Left forelimb (tissue), 1 donor: ENCODE measurements at regions not wholly inside any gene's neighbourhood (a gene's known extent, or its start where the extent isn't known, plus 50 kb on each side); places are given as distances from the start of the nearest gene placed in this dataset.

Experiments used
- DNase-seq: peaks from one replicate; pipeline ENCODE4 v3.0.0-alpha.2; 2018; ENCODE audit warnings: low spot score

DNA sequence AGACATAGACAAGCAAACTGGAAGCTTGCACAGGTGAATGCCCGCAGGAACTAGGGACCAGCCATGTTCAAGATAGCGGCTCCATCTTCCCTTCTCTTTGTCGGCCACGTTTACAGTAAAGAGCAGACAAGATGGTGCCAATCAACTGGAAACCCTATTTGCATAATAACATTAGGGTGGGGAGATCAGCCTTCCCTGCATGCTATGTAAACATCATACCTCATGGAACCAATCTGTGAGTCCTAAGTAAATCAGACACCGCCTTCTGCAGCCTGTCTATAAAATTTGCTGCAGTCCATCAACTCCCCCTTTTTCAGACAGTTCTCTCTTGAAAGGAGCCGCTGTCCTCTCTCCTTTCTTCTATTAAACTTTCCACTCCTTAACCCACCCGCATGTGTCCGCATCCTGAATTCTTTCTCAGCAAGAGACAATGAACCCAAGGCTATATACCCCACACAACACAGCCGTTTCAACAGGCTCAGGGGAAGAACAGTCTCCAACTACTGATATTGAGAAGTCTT is 384.4 kb downstream of the EIPR1 start:
- no peak for DNase-seq

DNA sequence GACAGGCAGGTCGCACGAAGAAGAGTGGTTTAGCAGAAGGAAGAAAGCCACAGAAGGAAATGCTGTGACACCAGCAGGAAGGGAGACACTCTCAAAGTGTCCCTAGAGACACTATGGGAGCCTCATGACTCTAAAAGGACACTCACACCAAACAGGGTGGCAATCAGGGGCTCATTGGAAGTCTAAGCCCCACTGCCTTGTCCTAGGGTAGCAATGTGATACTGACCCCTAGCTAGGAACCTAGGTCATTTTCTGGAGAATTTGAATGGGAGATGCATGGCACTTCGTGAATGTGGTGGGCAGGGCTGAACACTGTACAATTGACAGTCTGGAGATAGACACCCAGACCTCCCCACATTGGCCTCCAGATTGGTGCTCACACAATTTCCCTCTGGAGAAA is 385.0 kb downstream of the EIPR1 start:
- DNase-seq, result no peak

DNA sequence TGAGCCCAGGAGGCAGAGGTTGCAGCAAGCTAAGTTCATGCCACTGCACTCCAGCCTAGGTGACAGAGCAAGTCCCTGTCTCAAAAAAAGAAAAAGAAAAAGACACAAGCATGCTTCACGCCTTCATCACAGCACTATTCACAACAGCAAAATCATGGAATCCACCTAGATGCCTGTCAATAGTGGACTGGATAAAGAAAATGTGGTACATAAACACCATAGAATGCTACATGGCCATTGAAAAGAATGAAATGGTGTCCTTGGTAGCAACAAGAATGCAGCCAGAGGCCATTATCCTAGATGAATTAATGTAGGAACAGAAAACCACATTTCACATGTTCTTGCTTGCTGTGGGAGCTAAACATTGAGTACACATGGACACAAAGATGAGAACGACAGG is 392.6 kb downstream of the EIPR1 start:
- no peak for DNase-seq

DNA sequence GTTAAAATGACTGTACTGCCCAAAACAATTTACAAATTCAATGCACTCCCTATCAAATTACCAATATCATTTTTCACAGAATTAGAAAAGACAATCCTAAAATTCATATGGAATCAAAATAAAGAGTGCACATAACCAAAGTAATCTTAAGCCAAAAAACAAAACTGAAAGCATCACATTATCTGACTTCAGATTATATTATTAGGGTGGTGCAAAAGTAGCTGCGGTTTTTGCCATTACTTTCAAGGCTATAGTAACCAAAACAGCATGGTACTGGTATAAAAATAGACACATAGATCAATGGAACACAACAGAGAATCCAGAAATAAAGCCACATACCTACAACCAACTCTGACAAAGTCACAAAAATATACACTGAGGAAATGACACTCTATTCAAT is 396.6 kb downstream of the EIPR1 start:
- DNase-seq, result no peak

DNA sequence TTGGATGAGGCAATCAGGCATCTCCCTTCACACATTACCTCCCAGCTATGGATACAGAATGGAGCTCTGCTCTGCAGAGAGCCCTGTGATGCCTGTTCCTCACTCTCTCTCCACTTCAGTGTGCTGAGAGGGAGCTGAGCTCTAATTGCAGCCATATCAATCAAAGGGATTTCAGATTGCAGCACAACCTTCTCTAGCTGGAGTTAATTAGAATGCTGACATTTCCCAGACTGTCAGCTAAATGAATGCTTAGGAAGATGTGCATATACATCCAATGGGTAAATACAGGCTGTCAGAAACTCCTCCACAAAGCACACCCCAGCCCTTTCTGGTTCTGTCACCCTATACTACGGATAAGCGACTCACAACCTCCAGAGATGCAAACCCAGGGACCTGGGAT is 402.6 kb downstream of the EIPR1 start:
- no peak for DNase-seq

DNA sequence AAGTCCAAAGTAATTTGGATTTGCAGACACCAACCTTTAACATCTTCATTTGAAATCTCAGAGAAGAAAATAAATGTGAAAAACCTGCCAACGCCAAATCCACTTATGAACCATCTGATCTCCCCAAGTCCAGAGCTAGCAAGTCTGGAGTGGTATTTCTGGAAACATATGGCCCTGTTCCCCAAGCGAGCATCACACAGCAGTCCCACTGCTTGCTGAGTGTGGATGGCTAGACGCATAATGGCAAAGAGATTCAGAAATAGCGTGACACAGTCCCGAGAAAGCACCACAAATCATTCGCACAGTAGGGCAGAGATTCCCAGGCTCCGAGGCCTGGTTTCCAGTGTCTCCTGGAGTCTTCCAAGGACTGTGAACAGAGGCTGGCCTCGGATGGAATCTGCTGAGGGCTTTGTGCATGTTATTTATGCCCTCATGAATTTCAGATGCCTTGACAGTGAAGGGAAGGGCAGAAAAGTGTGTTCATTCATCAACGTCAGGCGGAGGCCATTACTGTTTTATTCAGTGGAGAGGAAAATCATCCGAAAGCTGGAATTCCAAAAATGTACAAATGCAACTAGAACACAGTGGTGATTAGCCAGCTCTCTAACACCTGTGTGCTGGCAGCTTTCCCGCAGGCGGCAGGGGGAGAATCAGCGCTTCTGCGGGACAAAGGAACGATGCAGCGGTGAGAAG is 417.0 kb downstream of the EIPR1 start:
- DNase-seq, result no peak

DNA sequence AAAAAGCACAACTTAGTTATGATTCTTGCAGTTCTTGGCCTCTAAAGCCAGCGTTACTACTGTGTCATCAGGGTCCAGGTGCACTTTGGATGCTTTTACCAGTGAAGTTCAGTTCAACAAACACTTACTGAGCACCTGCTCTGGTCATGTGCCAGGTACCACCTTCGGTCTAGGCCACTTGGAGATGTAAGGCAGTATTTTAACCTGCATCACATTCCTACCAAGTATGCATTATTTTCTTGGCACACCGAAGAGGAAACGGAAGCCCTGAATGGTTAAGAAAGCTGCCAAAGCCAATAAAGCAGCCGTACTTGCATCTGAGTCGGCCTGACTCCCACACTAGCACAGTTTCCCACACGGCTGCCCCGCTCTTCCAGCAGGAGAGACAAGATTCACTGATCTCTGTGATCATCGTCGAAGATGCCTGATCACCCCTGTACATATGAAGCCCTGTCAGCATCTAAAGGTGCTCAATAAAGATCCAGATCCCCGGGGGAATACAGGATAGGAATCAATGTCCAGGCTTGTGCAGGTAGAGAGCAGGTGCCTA is 427.1 kb downstream of the EIPR1 start:
- DNase-seq, result no peak

DNA sequence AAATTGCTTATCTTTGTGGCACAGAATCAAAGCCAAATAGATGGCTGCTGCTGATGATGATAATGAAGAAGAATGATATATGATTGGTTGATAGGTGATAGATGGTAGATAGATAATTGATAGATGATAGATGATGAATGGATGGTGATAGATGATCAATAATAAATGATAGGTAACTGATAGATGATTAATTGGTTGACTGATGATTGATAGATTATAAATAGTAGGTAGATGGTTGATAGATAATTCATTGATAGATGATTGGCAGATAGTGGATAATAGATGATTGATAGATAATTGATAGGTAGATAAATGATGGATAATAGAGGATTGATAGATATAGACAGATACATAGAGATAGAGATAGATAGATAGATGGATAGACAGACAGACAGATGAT is 430.2 kb downstream of the EIPR1 start:
- no peak for DNase-seq

DNA sequence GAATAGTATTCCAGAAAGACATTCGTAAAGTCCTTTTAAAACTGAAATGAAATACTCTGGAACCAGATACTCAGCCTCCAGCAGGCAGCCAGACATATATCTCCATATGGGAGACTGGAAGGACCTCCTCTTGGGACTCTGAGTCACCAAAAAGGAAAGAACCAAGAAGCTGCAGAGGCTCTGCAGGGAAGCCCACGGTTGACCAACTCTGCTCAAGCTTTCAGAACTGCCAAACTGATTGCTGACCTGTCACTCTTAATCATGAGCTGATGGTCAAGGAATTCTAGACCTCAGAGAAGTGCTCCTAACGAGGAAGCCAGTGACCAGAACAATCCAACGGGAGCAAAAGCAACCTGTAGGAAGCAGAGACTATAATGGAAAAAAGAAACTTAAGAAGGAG is 434.7 kb downstream of the EIPR1 start:
- no peak for DNase-seq

DNA sequence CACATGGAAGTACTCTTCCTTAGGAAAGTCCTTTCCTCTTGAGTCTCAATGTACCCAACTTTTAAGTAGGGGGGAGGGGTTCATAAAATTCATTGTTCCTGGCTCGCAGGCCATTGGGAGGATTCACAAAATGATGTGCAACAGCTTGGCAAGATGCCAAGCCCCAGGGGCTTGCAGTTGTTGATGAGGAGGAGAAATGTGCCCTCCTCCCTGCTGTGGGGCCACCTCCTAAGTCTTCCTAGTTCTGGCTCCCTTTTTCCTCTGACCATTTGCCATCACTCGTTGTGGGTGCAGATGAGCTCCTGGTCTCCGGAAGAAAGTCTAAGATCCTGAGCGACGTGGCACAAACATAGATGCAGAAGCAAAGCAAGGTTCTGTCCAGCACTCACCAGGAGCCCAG is 435.4 kb downstream of the EIPR1 start:
- DNase-seq, result no peak

DNA sequence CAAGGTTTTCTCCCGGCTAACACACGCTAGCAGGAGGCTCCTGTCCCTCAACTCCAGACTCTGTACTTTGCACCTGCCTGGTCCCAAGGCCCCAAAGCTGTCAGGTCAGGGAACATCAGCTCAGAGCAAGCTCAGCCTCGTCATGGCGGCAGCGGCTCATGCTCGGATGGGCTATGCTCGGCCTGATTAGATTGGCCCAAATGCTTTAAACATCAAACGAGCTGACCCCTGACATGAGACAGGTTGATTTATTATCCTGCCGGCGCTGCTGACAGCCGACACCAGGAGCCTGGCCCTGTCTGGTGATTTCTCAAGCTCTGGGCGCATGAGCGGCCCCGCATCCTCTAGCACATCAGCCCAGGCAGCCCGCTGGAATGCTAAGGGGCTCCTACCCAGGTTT is 436.4 kb downstream of the EIPR1 start:
- no peak for DNase-seq

DNA sequence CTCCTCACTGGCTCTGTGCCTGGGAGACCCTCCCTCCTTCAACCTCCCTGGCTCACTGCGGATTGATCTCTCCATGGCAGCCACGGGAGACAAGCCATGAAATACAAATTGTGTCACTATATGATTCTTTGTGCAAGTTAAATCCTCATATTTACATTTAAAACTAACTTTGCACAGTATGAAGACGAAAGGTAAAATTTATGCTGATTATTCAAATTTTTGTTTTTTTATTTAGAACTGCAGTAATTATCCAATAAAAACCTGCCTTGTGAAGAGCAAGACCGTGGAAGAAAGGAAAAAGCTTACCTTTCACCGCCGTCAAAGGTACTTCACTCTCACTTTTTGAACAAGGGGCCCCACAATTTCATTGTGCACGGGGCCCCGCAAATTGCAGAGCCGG is 436.9 kb downstream of the EIPR1 start:
- DNase-seq, result no peak

DNA sequence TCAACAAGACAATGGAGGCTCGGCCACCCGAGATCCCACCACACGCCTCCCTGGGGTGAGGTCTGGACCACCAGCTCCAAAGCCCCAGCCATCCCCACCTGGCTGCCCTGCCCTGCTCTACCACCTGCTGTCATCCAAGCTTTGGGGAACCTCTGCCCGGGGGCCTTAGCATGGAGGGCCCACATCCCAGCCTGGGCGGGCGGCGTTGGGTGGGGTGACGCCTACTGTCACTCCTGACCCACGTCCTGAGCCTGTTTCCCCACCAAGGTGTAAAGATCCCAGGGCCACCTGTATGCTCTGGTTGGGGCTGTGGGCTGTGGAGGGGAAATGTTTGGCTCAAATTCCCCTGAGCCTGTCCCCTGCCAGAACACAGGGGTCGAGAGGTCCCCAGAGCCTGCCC is 437.6 kb downstream of the EIPR1 start:
- DNase-seq, result no peak

DNA sequence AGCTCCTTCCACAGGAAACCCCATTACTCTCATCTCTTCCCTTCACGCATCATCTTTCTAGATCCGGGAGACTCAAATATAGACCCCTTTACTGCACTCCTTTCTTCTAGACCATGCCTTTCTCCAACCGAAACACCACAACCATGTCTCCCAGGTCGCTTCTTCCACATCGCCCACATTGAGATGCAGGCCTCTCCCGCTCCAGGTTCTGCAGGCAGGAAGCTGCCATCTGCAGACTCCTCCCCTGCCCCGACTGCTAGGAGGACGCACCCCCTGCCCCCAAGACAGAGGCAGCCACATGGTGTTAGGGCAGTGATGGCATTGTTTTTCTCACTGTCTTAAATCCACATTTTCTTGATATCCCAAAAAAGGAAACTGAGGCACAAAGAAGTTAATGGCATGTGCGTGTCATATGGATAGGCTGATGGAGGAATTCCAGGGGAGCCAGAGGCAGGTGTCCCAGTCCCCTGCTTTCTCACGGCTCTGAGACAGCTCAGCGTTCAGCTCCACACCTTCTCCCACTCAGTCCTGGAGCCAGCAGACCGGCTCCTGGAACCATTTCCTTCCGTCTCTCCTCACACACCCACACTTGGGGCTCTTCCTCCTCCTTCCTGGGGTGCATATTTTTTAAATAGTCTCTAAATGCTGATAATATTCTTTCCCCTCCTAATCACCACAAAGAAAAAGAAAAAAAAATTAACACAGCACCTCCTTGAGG is 438.4 kb downstream of the EIPR1 start:
- DNase-seq, result no peak

DNA sequence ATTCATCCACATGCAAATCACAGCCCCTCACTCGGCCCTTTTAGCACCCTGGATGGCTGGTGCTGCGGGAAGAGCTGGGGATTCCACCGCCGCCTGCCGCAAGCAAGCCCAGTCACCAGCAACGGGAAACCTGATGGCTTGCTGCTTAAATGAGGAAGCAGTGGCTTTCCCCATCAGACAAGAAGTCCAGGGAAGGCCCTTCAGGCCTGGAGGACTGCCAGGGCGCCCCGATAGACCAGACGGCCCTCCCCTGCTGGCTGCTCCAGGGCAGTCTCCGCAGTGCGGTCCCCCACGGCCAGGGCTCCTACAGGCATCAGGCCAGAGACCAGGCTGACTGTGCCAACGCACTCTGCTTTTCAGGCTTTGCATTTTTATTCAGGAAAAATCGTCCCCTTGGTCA is 439.1 kb downstream of the EIPR1 start:
- DNase-seq, result no peak

DNA sequence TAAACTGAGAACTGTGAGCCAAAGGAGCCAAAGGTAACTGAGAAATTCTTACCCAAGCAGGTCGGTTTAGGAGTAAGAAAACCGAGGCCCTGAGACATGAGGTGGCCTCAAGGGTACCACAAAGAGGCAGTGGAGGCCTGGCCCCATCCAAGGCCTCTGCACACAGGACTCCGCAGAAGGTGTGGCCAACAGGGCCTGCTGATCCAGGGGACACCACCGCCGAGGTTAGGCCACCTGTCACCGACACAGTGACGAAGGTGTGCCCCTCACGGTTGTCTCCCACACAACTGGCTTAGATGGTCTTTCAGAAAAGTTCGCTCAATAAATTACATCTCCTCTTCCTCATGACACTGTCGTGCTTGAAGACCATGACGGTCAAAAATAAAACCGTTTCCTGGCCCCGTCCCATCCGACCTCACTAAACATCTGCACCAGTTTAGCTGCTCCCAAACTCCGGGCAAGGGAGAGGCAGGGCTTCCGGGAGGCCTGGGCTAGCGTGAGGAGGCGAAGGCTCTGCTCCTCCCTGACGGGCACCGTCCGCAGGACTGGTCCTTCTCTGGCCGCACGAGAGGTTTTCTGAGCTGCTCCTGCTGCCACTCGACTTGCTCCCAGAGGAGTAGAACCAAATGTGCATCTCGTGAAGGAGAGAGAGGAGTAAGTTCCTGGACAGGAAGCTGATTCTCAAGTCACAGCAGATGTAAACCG is 442.0 kb downstream of the EIPR1 start:
- no peak for DNase-seq

DNA sequence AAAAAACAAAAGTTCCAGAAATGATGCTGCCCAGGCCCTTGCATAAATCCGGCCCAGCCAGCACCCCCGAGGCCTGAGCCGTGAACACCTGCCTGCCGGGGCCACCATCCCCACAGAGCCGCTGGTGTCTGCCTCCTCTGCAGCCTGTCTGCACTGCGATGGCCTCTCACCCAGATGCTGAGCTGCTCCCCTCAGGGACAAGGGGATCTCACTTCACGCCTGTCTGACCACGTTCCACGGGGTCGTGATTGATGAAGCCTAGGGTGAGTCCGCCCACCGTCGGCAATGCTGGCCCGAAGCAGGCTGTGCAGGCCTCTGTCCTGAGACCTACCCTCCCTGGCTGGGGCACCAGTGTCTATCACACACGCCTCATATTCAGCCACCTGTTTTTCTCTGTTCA is 444.2 kb downstream of the EIPR1 start:
- no peak for DNase-seq

DNA sequence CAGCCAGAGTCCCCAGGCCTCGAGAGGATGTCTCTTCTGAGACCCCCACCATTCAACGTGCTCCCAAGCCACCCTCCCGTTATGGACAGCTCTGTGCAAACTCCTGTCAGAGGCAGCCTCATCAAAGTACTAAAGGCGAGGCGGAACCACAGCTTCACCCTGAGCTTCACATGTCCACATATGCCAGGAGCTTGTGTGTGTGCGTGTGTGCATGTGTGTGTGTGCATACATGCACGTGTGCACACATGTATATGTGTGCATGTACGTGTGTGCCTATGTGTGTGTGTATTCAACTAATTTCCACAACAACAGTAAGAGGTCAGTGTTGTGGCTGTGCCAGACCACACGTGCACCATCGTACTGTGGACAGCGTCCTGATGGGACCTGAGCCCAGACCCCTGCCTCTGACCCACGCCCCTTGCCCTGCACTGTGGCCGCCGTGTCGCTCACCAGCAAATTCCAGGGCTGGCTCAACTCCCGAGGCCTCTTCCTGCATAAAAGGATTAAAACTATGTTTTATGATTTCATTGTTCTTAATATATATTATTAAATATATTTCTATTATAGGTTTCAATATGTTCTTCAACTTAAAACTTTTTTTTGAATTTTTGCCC is 444.8 kb downstream of the EIPR1 start:
- no peak for DNase-seq

DNA sequence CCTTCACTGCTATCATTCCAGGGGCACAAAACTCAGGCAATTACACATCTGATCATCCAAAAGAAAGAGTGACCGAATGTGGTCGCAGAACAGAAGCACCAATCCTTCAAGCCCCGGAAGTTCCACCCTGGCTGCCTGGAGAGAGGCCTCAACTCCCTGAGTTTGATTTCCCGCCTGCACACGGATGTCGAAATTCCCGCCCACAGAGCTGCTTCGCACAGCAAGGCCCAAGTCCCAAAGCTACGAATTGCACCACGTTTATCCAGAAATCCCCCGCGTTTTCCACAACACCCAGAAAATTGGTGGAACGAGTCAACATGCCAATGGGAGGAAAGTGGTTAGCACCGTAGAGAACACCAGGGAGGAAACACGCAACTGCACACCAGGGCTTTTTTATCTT is 445.4 kb downstream of the EIPR1 start:
- DNase-seq, result no peak

DNA sequence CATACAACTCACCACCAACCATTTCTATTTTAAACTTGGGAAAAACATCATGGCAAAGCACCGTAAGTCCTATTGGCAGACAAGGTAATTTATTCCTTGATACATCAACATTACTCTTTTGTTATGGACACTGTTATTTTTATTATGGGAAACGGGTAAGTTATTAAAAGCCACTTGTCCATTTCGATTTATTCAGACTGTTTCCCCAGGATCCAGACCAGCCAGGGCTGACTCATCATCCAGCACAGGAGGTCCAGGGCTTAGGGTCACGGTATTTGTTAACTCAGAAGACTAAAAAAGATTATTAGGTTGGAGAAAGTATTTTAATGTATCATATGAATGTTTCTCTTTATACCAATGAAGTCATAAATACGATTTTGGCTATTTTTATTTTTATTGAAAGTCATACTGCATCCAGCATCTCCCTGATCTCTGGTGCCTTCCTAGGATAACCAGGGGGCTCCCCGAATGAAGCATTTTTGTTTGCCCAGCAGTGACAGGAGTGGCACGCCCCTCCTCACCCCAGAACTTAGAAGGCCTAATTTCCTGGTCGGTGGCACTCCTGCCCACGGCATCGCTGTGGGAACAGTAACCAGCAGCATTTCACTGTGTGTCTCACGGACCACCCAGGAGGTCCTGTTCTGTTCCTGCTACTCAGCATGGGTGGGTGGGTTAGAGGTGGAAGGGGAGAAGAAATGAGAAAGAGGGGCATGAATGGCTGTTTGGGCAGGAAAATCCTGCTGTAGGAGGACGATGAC is 446.1 kb downstream of the EIPR1 start:
- no peak for DNase-seq

DNA sequence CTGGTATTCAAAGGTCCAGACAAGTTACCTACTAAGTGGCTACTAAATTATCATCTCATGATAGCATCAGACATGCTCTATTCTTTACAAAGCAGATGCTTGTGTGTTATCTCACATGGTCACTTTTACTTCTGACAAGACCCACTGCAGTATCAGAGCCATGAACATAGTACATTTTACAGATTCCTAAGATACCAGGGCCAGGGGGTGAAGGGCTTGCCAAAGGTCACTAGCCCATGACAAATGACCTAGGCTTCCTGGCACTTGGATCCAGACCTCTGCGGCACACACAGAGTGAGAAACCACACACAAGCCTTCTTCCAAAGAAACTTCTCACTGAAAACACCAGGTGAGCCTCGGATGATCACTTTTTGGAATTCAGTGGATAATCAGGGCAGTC is 446.8 kb downstream of the EIPR1 start:
- no peak for DNase-seq

DNA sequence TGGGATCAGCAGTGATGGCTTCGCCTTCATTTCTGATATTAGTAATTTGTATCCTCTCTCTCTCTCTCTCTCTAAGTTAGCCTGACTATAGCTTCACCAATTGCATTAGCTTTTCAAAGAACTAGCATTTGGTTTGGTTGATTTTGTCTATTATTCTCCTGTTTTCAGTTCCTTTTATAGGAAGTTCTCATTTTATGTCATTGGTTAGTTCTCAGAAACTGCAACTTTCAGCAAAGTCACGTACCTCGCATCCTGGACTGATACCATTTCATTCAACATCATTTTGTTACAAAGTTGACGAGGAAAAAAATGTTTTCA is 450.8 kb downstream of the EIPR1 start:
- DNase-seq, result no peak
